ENCODE measurements at regions not wholly inside any gene's neighbourhood (a gene's known extent, or its start where the extent isn't known, plus 50 kb on each side); places are given as distances from the start of the nearest gene placed in this dataset.

GRCh38 chr10:119996944-119997343, 104.4 kb downstream of the SEC23IP start:
- H3K9me3 ChIP-seq (replicated peaks in 1 of 11), result peaks cover 20 to 37% (median 28%) of the 10 kb centered on the region in 11 experiments
- H3K9ac ChIP-seq, result no peak overlapping the region
- H3K4me1 ChIP-seq, result peaks cover 0 to 17% (median 0%) of the 10 kb centered on the region in 10 experiments; a peak in 6 of 20 replicates
- no peak overlapping the region for H3K4me3 ChIP-seq
- no peak for TF ChIP-seq Cebpa-rat (IDR thresholded peaks at IDR 0.05)
- H4K20me1 ChIP-seq, result no peaks in the 10 kb centered on the region
- H3K36me3 ChIP-seq, result no peaks in the 10 kb centered on the region
- H3K27me3 ChIP-seq, result no peaks in the 10 kb centered on the region
- H3K27ac ChIP-seq, result no peak overlapping the region
- no peak overlapping the region for H3K4me2 ChIP-seq

GRCh38 chr10:119997429-119997828, 104.9 kb downstream of the SEC23IP start:
- Histone ChIP-seq H3K4me1 (peaks cover 0 to 17% (median 0%) of the 10 kb centered on the region in 10 experiments; a peak in 6 of 20 replicates), H3K27ac (no peak overlapping the region), H4K20me1 (no peaks in the 10 kb centered on the region), H3K4me3 (no peak overlapping the region), H3K9me3 (replicated peaks in 1 of 11) (peaks cover 20 to 37% (median 29%) of the 10 kb centered on the region in 11 experiments), H3K36me3 (no peaks in the 10 kb centered on the region), H3K9ac (no peak overlapping the region), H3K4me2 (no peak overlapping the region), H3K27me3 (no peaks in the 10 kb centered on the region)
- TF ChIP-seq Cebpa-rat (IDR thresholded peaks at IDR 0.05), result no peak

- no peaks in the 10 kb centered on the region for H3K27me3 ChIP-seq
- H3K36me3 ChIP-seq, result no peaks in the 10 kb centered on the region
- H3K9me3 ChIP-seq (replicated peaks in 1 of 11), result peaks cover 0 to 7% (median 5%) of the 10 kb centered on the region in 11 experiments; a peak in 8 of 22 replicates
- H3K4me1 ChIP-seq, result peaks cover 0 to 11% (median 0%) of the 10 kb centered on the region in 10 experiments; a peak in 6 of 20 replicates
- no peaks in the 10 kb centered on the region for H4K20me1 ChIP-seq
- no peak overlapping the region for H3K27ac ChIP-seq
- H3K9ac ChIP-seq, result no peak overlapping the region
- H3K4me3 ChIP-seq, result no peak overlapping the region
- TF ChIP-seq Cebpa-rat (IDR thresholded peaks at IDR 0.05), result no peak
- no peak overlapping the region for H3K4me2 ChIP-seq
These were observed 110.3 kb downstream of the SEC23IP start for GRCh38 chr10:120002785-120003184.

- no peaks in the 10 kb centered on the region for H3K27me3 ChIP-seq
- H3K9me3 ChIP-seq (replicated peaks in 1 of 11), result peaks cover 0 to 6% (median 0%) of the 10 kb centered on the region in 11 experiments; a peak in 1 of 22 replicates
- no peaks in the 10 kb centered on the region for H4K20me1 ChIP-seq
- H3K4me2 ChIP-seq, result no peak overlapping the region
- no peak overlapping the region for H3K27ac ChIP-seq
- H3K4me3 ChIP-seq, result no peak overlapping the region
- H3K9ac ChIP-seq, result no peak overlapping the region
- H3K4me1 ChIP-seq, result no peaks in the 10 kb centered on the region
- no peak for TF ChIP-seq Cebpa-rat (IDR thresholded peaks at IDR 0.05)
- H3K36me3 ChIP-seq, result no peaks in the 10 kb centered on the region
These were observed 113.0 kb downstream of the SEC23IP start for GRCh38 chr10:120005207-120006201.

GRCh38 chr10:120007261-120007660, 114.7 kb downstream of the SEC23IP start:
- Histone ChIP-seq H3K27me3 (no peaks in the 10 kb centered on the region), H3K9ac (no peak overlapping the region), H3K4me1 (no peaks in the 10 kb centered on the region), H3K4me3 (no peak overlapping the region), H3K36me3 (no peaks in the 10 kb centered on the region), H3K4me2 (no peak overlapping the region), H3K9me3 (replicated peaks in 1 of 11) (peaks cover 0 to 4% (median 0%) of the 10 kb centered on the region in 11 experiments; a peak in 1 of 22 replicates), H4K20me1 (no peaks in the 10 kb centered on the region), H3K27ac (no peak overlapping the region)
- no peak for TF ChIP-seq Cebpa-rat (IDR thresholded peaks at IDR 0.05)

- Histone ChIP-seq H4K20me1 (no peaks in the 10 kb centered on the region), H3K9me3 (replicated peaks in 1 of 11) (0 out of 22 replicates have a peak, but pooled peaks cover 0 to 4% (median 0%) of the 10 kb centered on the region in 11 experiments), H3K4me2 (no peak overlapping the region), H3K4me3 (no peak overlapping the region), H3K36me3 (no peaks in the 10 kb centered on the region), H3K27ac (no peak overlapping the region), H3K4me1 (no peaks in the 10 kb centered on the region), H3K27me3 (no peaks in the 10 kb centered on the region), H3K9ac (no peak overlapping the region)
- TF ChIP-seq Cebpa-rat (IDR thresholded peaks at IDR 0.05), result no peak
These were observed 119.0 kb downstream of the SEC23IP start for GRCh38 chr10:120011359-120012130.

GRCh38 chr10:120012131-120012400, 119.5 kb downstream of the SEC23IP start:
- Histone ChIP-seq H3K36me3 (no peaks in the 10 kb centered on the region), H3K4me3 (no peak overlapping the region), H3K9me3 (replicated peaks in 1 of 11) (0 out of 22 replicates have a peak, but pooled peaks cover 0 to 4% (median 0%) of the 10 kb centered on the region in 11 experiments), H4K20me1 (no peaks in the 10 kb centered on the region), H3K4me2 (no peak overlapping the region), H3K4me1 (no peaks in the 10 kb centered on the region), H3K27me3 (no peaks in the 10 kb centered on the region), H3K9ac (no peak overlapping the region), H3K27ac (no peak overlapping the region)
- no peak for TF ChIP-seq Cebpa-rat (IDR thresholded peaks at IDR 0.05)

GRCh38 chr10:120012566-120012965, 120.0 kb downstream of the SEC23IP start:
- no peak for TF ChIP-seq Cebpa-rat (IDR thresholded peaks at IDR 0.05)
- Histone ChIP-seq H3K4me3 (no peak overlapping the region), H3K9me3 (replicated peaks in 1 of 11) (0 out of 22 replicates have a peak, but pooled peaks cover 0 to 4% (median 0%) of the 10 kb centered on the region in 11 experiments), H3K36me3 (no peaks in the 10 kb centered on the region), H3K27ac (no peak overlapping the region), H3K9ac (no peak overlapping the region), H3K4me1 (no peaks in the 10 kb centered on the region), H4K20me1 (no peaks in the 10 kb centered on the region), H3K4me2 (no peak overlapping the region), H3K27me3 (no peaks in the 10 kb centered on the region)

- H3K4me3 ChIP-seq, result no peak overlapping the region
- no peak overlapping the region for H3K4me2 ChIP-seq
- H3K27me3 ChIP-seq, result no peaks in the 10 kb centered on the region
- no peak overlapping the region for H3K27ac ChIP-seq
- no peaks in the 10 kb centered on the region for H3K36me3 ChIP-seq
- no peak overlapping the region for H3K9ac ChIP-seq
- H3K9me3 ChIP-seq (replicated peaks in 1 of 11), result 0 out of 22 replicates have a peak, but pooled peaks cover 0 to 4% (median 0%) of the 10 kb centered on the region in 11 experiments
- no peaks in the 10 kb centered on the region for H3K4me1 ChIP-seq
- TF ChIP-seq Cebpa-rat (IDR thresholded peaks at IDR 0.05), result no peak
- H4K20me1 ChIP-seq, result no peaks in the 10 kb centered on the region
These were observed 121.5 kb downstream of the SEC23IP start for GRCh38 chr10:120014031-120014430.
